ENCODE measurements at regions not wholly inside any gene's neighbourhood (a gene's known extent, or its start where the extent isn't known, plus 50 kb on each side); places are given as distances from the start of the nearest gene placed in this dataset.

- H3K79me2 ChIP-seq (ENCODE audit: control insufficient read depth, low read length), result no peaks in the 10 kb centered on the region
- no peaks in the 10 kb centered on the region for H3K36me3 ChIP-seq (ENCODE audit: control insufficient read depth, low read length)
- H3K9me3 ChIP-seq (ENCODE audit: control insufficient read depth, insufficient read depth, low read length), result no peaks in the 10 kb centered on the region
- H3K9me2 ChIP-seq (replicated peaks; ENCODE audit: control insufficient read depth, low read length), result no peaks in the 10 kb centered on the region
- H3K4me2 ChIP-seq (ENCODE audit: low read length), result peak overlapping the region; percentile 52
- H3K4me1 ChIP-seq (ENCODE audit: control insufficient read depth, low read length), result peaks cover 42% of the 10 kb centered on the region
- peaks cover 4% of the 10 kb centered on the region; the same call in 1 of the 2 replicates for H4K20me1 ChIP-seq (ENCODE audit: control insufficient read depth, insufficient read depth, low read depth, low read length)
- no peak for TF ChIP-seq EZH2phosphoT487 (IDR thresholded peaks at IDR 0.05; ENCODE audit: borderline replicate concordance, low read length)
- no peak for TF ChIP-seq CTCF (IDR thresholded peaks at IDR 0.05; ENCODE audit: low read depth, low read length, poor library complexity, severe bottlenecking)
- peaks cover 5% of the 10 kb centered on the region for H3F3A ChIP-seq (ENCODE audit: control insufficient read depth, insufficient read depth)
- H3K27me3 ChIP-seq (ENCODE audit: control insufficient read depth, low read length), result peaks cover 39% of the 10 kb centered on the region
- no peak overlapping the region for H3K27ac ChIP-seq (ENCODE audit: low read depth, low read length)
- peak overlapping the region; percentile 31 for H3K4me3 ChIP-seq (ENCODE audit: low read length)
Observed at GRCh38 chr5:138654281-138654867, 79.2 kb upstream of the HSPA9 start.

DNA sequence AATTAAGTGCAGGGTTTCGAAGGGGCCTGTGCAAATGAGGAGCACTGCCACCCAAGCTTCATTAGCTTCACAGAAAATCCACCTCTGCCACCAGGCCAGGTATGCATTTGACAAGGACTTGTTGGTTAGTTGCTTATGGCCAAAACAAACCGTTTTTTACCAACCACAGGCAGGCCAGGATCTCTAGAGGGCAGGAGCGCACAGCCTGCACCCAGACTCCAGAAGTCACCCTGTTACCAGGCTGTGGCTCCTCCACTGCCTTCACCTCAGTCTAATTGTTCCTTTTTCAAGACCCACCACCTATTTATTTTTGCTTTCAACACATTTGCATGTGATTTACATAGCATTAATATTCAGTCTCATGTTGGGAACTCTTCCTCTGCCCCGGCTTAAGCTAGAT is 78.3 kb upstream of the HSPA9 start:
- Histone ChIP-seq H3F3A (ENCODE audit: control insufficient read depth, insufficient read depth) (peaks cover 5% of the 10 kb centered on the region), H4K20me1 (ENCODE audit: control insufficient read depth, insufficient read depth, low read depth, low read length) (peaks cover 4% of the 10 kb centered on the region; the same call in 1 of the 2 replicates), H3K9me3 (ENCODE audit: control insufficient read depth, insufficient read depth, low read length) (no peaks in the 10 kb centered on the region), H3K79me2 (ENCODE audit: control insufficient read depth, low read length) (no peaks in the 10 kb centered on the region), H3K27ac (ENCODE audit: low read depth, low read length) (no peak overlapping the region), H3K4me2 (ENCODE audit: low read length) (peak overlapping the region; percentile 52), H3K9me2 (replicated peaks; ENCODE audit: control insufficient read depth, low read length) (no peaks in the 10 kb centered on the region), H3K4me1 (ENCODE audit: control insufficient read depth, low read length) (peaks cover 51% of the 10 kb centered on the region), H3K36me3 (ENCODE audit: control insufficient read depth, low read length) (no peaks in the 10 kb centered on the region), H3K4me3 (ENCODE audit: low read length) (no peak overlapping the region; the same call in 1 of the 2 replicates), H3K27me3 (ENCODE audit: control insufficient read depth, low read length) (peaks cover 31% of the 10 kb centered on the region)
- TF ChIP-seq CTCF (IDR thresholded peaks at IDR 0.05; ENCODE audit: low read depth, low read length, poor library complexity, severe bottlenecking) (peak; percentile 17), EZH2phosphoT487 (IDR thresholded peaks at IDR 0.05; ENCODE audit: borderline replicate concordance, low read length) (no peak)

DNA sequence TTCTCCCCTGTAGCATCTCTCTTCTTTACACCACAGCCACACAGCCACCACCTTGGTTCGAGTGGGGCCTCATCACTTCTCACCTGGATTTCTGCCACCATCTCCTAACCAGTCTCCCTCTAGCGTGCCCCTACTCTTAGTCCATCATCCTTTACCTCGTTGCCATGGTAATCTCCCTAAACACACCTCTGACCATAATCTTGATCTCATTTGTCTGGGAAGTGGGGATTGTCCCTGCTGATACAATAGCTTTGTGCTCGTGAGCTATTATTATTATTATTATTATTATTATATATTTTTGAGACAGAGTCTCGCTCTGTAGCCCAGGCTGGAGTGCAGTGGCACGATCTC is 76.5 kb upstream of the HSPA9 start:
- H4K20me1 ChIP-seq (ENCODE audit: control insufficient read depth, insufficient read depth, low read depth, low read length), result peaks cover 4% of the 10 kb centered on the region; the same call in 1 of the 2 replicates
- H3K9me2 ChIP-seq (replicated peaks; ENCODE audit: control insufficient read depth, low read length), result no peaks in the 10 kb centered on the region
- H3K4me3 ChIP-seq (ENCODE audit: low read length), result no peak overlapping the region
- H3F3A ChIP-seq (ENCODE audit: control insufficient read depth, insufficient read depth), result peaks cover 5% of the 10 kb centered on the region
- no peaks in the 10 kb centered on the region for H3K36me3 ChIP-seq (ENCODE audit: control insufficient read depth, low read length)
- no peak overlapping the region for H3K27ac ChIP-seq (ENCODE audit: low read depth, low read length)
- H3K79me2 ChIP-seq (ENCODE audit: control insufficient read depth, low read length), result no peaks in the 10 kb centered on the region
- no peaks in the 10 kb centered on the region for H3K9me3 ChIP-seq (ENCODE audit: control insufficient read depth, insufficient read depth, low read length)
- peaks cover 51% of the 10 kb centered on the region for H3K4me1 ChIP-seq (ENCODE audit: control insufficient read depth, low read length)
- H3K4me2 ChIP-seq (ENCODE audit: low read length), result no peak overlapping the region
- no peak for TF ChIP-seq EZH2phosphoT487 (IDR thresholded peaks at IDR 0.05; ENCODE audit: borderline replicate concordance, low read length)
- H3K27me3 ChIP-seq (ENCODE audit: control insufficient read depth, low read length), result peaks cover 23% of the 10 kb centered on the region

GRCh38 chr5:138651058-138651766 is 76.0 kb upstream of the HSPA9 start:
- H3K27ac ChIP-seq (ENCODE audit: low read depth, low read length), result no peak overlapping the region
- peak overlapping the region; percentile 52 for H3K4me3 ChIP-seq (ENCODE audit: low read length)
- peaks cover 5% of the 10 kb centered on the region for H3F3A ChIP-seq (ENCODE audit: control insufficient read depth, insufficient read depth)
- H3K4me1 ChIP-seq (ENCODE audit: control insufficient read depth, low read length), result peaks cover 51% of the 10 kb centered on the region
- TF ChIP-seq EZH2phosphoT487 (IDR thresholded peaks at IDR 0.05; ENCODE audit: borderline replicate concordance, low read length), result no peak
- TF ChIP-seq CTCF (IDR thresholded peaks at IDR 0.05; ENCODE audit: low read depth, low read length, poor library complexity, severe bottlenecking), result no peak
- H3K79me2 ChIP-seq (ENCODE audit: control insufficient read depth, low read length), result no peaks in the 10 kb centered on the region
- H3K36me3 ChIP-seq (ENCODE audit: control insufficient read depth, low read length), result no peaks in the 10 kb centered on the region
- H3K9me3 ChIP-seq (ENCODE audit: control insufficient read depth, insufficient read depth, low read length), result no peaks in the 10 kb centered on the region
- peak overlapping the region; percentile 74 for H3K4me2 ChIP-seq (ENCODE audit: low read length)
- peaks cover 17% of the 10 kb centered on the region for H3K27me3 ChIP-seq (ENCODE audit: control insufficient read depth, low read length)
- H3K9me2 ChIP-seq (replicated peaks; ENCODE audit: control insufficient read depth, low read length), result no peaks in the 10 kb centered on the region
- H4K20me1 ChIP-seq (ENCODE audit: control insufficient read depth, insufficient read depth, low read depth, low read length), result peaks cover 4% of the 10 kb centered on the region; the same call in 1 of the 2 replicates
